ENCODE measurements at regions not wholly inside any gene's neighbourhood (a gene's known extent, or its start where the extent isn't known, plus 50 kb on each side); places are given as distances from the start of the nearest gene placed in this dataset.

- Mint-ChIP-seq H3K27me3 (ENCODE audit: unreplicated experiment) (no peaks in the 10 kb centered on the region), H3K4me3 (ENCODE audit: unreplicated experiment) (no peak overlapping the region), H3K27ac (ENCODE audit: unreplicated experiment) (no peak overlapping the region), H3K4me1 (ENCODE audit: unreplicated experiment) (peaks cover 26% of the 10 kb centered on the region), H3K9me3 (ENCODE audit: unreplicated experiment) (peaks cover 4% of the 10 kb centered on the region), H3K36me3 (ENCODE audit: unreplicated experiment) (no peaks in the 10 kb centered on the region)
- no peak for DNase-seq (ENCODE audit: extremely low spot score, unreplicated experiment)
- no peak for TF ChIP-seq CTCF (IDR thresholded peaks at IDR 0.05)
Observed at GRCh38 chr18:61729322-61729721, 163.5 kb downstream of the RNF152 start.

GRCh38 chr18:61727241-61728193 lies 165.3 kb downstream of the RNF152 start:
- DNase-seq (ENCODE audit: extremely low spot score, unreplicated experiment) = no peak
- Mint-ChIP-seq H3K4me3 (ENCODE audit: unreplicated experiment) (no peak overlapping the region), H3K27ac (ENCODE audit: unreplicated experiment) (peak overlapping the region; percentile 65), H3K9me3 (ENCODE audit: unreplicated experiment) (peaks cover 4% of the 10 kb centered on the region), H3K36me3 (ENCODE audit: unreplicated experiment) (no peaks in the 10 kb centered on the region), H3K27me3 (ENCODE audit: unreplicated experiment) (no peaks in the 10 kb centered on the region), H3K4me1 (ENCODE audit: unreplicated experiment) (peaks cover 16% of the 10 kb centered on the region)
- no peak for TF ChIP-seq CTCF (IDR thresholded peaks at IDR 0.05)

GRCh38 chr18:61724532-61724931 lies 168.3 kb downstream of the RNF152 start:
- Mint-ChIP-seq H3K9me3 (ENCODE audit: unreplicated experiment) (no peaks in the 10 kb centered on the region), H3K27me3 (ENCODE audit: unreplicated experiment) (no peaks in the 10 kb centered on the region), H3K4me3 (ENCODE audit: unreplicated experiment) (no peak overlapping the region), H3K27ac (ENCODE audit: unreplicated experiment) (no peak overlapping the region), H3K36me3 (ENCODE audit: unreplicated experiment) (no peaks in the 10 kb centered on the region), H3K4me1 (ENCODE audit: unreplicated experiment) (peaks cover 10% of the 10 kb centered on the region)
- no peak for TF ChIP-seq CTCF (IDR thresholded peaks at IDR 0.05)
- DNase-seq (ENCODE audit: extremely low spot score, unreplicated experiment) = no peak

GRCh38 chr18:61722247-61722646 lies 170.6 kb downstream of the RNF152 start:
- TF ChIP-seq CTCF (IDR thresholded peaks at IDR 0.05) = no peak
- Mint-ChIP-seq H3K9me3 (ENCODE audit: unreplicated experiment) (no peaks in the 10 kb centered on the region), H3K4me1 (ENCODE audit: unreplicated experiment) (peaks cover 5% of the 10 kb centered on the region), H3K27me3 (ENCODE audit: unreplicated experiment) (no peaks in the 10 kb centered on the region), H3K27ac (ENCODE audit: unreplicated experiment) (no peak overlapping the region), H3K4me3 (ENCODE audit: unreplicated experiment) (no peak overlapping the region), H3K36me3 (ENCODE audit: unreplicated experiment) (no peaks in the 10 kb centered on the region)
- no peak for DNase-seq (ENCODE audit: extremely low spot score, unreplicated experiment)

GRCh38 chr18:61720496-61720895 lies 172.3 kb downstream of the RNF152 start:
- Mint-ChIP-seq H3K4me1 (ENCODE audit: unreplicated experiment) (no peaks in the 10 kb centered on the region), H3K36me3 (ENCODE audit: unreplicated experiment) (no peaks in the 10 kb centered on the region), H3K9me3 (ENCODE audit: unreplicated experiment) (no peaks in the 10 kb centered on the region), H3K27me3 (ENCODE audit: unreplicated experiment) (no peaks in the 10 kb centered on the region), H3K4me3 (ENCODE audit: unreplicated experiment) (no peak overlapping the region), H3K27ac (ENCODE audit: unreplicated experiment) (no peak overlapping the region)
- no peak for TF ChIP-seq CTCF (IDR thresholded peaks at IDR 0.05)
- no peak for DNase-seq (ENCODE audit: extremely low spot score, unreplicated experiment)

Data from osteocyte (in vitro differentiated cells).